Smooth muscle cell of the brain vasculature (primary cell): ENCODE measurements at regions not wholly inside any gene's neighbourhood (a gene's known extent, or its start where the extent isn't known, plus 50 kb on each side); places are given as distances from the start of the nearest gene placed in this dataset.
"Not testable (repeated sequence)": the region's sequence is repeated elsewhere in the genome, so short reads cannot be mapped to it uniquely, and the experiment has no call there.

ENCODE experiments used
- DNase-seq: peaks from one replicate; pipeline ENCODE4 v3.0.0-alpha.2; 2012; ENCODE audit warnings: low read depth, low spot score

- DNase-seq = no peak
These were observed 205.8 kb upstream of the SHH start for GRCh38 chr7:156017916-156018700.

GRCh38 chr7:156017431-156017830 lies 205.2 kb upstream of the SHH start:
- DNase-seq = no peak

- DNase-seq = no peak
These were observed 203.2 kb upstream of the SHH start for GRCh38 chr7:156015237-156016020.

- DNase-seq = no peak
These were observed 202.5 kb upstream of the SHH start for GRCh38 chr7:156014808-156015207.

GRCh38 chr7:156014201-156014600 lies 201.9 kb upstream of the SHH start:
- no peak for DNase-seq

GRCh38 chr7:156012412-156012811 lies 200.1 kb upstream of the SHH start:
- no peak for DNase-seq

- DNase-seq = no peak
These were observed 197.3 kb upstream of the SHH start for GRCh38 chr7:156009569-156009968.

GRCh38 chr7:156006876-156007275 lies 194.6 kb upstream of the SHH start:
- DNase-seq = not testable (repeated sequence)

GRCh38 chr7:156006024-156006423 lies 193.8 kb upstream of the SHH start:
- no peak for DNase-seq

GRCh38 chr7:156005202-156005691 lies 193.0 kb upstream of the SHH start:
- DNase-seq = no peak

GRCh38 chr7:156004265-156005201 lies 192.3 kb upstream of the SHH start:
- DNase-seq = no peak

- DNase-seq = no peak
These were observed 191.2 kb upstream of the SHH start for GRCh38 chr7:156003220-156004162.

GRCh38 chr7:156002362-156003066 lies 190.3 kb upstream of the SHH start:
- DNase-seq = no peak

- no peak for DNase-seq
These were observed 189.4 kb upstream of the SHH start for GRCh38 chr7:156001496-156002260.

GRCh38 chr7:156000601-156001396 lies 188.5 kb upstream of the SHH start:
- DNase-seq = no peak

- DNase-seq = no peak
These were observed 187.6 kb upstream of the SHH start for GRCh38 chr7:155999631-156000489.
